Stimulated activated CD8-positive, alpha-beta memory T cell treated with anti-CD3 and anti-CD28 coated beads, Interleukin-15, amount 100 ng/mL, for 1 hour (primary cell): ENCODE measurements at regions not wholly inside any gene's neighbourhood (a gene's known extent, or its start where the extent isn't known, plus 50 kb on each side); places are given as distances from the start of the nearest gene placed in this dataset.

ENCODE experiments used
- DNase-seq: peaks from one replicate; pipeline ENCODE4 v3.0.0-alpha.2; 2020; ENCODE audit warnings: low read depth

DNA sequence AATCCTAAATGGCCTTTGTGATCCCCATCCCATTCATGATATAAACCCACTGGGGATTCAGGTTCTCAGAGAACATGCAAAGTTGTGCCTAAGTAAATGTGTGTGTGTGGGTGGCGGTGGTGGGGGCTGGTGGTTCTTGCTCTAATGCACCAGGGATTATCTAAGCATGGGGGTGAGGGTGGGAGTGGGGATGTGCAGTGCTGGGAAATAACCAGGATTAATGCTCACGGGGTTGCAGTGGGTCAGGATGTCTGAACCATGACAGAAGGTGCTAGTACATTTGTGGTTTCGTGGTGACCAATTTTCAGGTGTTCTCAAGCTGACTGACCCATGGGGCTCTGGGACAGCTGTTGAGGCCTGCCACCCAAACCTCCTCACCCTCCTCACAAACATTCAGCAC, 101.0 kb downstream of the ZNF608 start:
- no peak for DNase-seq

DNA sequence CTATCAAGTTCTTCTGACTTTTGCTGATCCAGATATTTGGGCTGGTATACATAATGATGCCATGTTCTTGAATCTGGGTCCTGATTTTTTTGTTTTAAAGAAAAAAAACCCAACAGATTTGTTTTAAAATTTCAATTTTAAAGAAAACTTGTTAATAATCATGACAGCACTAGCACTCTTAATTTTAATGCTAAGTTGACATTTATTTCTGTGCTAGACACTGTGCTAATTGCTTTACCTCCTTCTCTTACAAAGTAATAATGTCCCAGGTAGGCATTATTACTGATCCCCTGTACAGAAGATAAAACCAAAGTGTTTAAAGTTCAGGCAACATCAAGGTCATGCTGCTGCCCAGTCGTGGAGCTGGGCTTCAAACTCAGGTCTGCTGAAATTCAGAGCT, 101.9 kb downstream of the ZNF608 start:
- no peak for DNase-seq

DNA sequence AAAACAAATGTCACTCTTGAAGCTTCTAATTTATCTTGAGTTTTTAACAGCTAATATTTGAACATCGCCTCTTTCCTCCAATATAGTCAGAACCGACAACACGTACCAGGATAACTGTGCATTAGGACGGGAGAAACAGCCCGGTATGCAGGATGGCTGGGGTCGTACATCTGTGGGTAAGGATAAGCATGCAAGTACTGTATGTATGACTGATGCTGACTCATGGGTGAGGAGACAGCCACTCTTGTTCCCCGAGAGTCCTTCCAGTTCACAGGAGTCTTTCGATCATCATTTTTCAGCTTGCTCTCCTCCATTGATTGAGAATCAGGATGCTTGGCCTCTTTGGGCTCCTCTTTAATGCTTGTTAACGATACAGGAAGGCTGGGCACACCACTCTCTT, 102.3 kb downstream of the ZNF608 start:
- DNase-seq: no peak

DNA sequence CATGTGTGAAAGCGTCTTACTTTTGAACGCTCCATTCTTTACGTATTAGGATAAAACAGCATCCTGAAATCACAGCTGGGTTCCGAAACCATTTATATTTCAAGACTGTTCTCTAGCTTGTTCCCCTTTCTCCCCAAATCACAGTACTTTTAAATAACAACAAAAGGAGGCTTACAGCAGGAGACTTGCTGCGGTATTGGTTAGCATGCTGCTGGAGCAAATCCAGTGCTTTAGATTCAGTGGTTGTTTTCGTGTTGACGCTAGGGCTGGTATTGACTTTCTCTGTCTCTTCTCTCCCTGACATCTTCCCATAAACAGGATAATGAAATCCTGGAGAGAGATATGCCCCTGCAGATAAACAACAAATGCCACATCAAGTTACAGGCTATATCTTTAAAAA, 103.1 kb downstream of the ZNF608 start:
- DNase-seq: no peak

DNA sequence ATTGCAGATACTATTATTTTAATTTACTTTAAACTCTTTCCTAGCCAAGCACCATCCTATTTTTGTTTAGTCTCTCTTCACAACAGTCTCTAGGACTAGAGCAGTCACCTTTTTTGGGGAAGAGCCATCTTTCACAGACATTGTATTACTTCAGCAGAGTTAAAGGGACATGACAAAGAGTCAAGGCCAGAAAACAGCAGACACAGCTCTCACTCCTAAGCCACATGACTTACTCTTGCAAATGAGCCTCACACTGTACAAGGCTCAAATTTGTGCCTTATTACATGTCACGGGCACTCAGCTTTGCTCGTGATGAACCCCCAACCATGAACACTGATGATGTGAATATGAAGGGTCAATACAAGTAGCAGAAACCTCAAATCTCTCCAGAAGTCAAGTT, 104.3 kb downstream of the ZNF608 start:
- no peak for DNase-seq

DNA sequence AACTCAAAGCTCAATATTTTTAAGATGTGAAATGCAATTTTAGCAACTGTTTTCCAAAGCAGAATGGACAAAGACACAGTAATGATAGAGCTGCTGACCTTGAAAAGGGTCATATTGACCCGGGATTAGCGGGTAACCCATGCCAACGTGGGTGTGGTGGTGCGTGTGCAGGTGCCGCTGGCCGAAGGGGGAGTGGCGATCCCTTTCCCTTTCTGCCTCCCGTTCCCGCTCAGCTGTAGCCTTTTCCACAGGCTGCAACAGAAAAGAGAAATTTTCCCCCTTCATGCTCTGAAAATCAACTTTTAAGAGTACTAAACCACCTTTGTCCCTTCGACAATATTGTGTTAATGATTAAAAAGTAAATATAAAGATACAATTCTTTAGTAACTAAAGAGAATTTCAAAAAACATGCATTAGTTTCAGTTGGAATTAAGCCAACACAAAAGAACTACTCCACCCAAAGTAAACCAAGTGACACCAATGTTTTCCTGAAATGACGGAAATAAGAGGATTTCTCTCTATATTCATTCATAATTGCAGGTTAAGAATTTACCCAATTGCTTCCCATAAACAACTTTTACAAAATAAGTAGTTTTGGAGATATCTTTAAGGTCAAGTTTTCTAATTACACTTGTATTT, 105.2 kb downstream of the ZNF608 start:
- DNase-seq: no peak

DNA sequence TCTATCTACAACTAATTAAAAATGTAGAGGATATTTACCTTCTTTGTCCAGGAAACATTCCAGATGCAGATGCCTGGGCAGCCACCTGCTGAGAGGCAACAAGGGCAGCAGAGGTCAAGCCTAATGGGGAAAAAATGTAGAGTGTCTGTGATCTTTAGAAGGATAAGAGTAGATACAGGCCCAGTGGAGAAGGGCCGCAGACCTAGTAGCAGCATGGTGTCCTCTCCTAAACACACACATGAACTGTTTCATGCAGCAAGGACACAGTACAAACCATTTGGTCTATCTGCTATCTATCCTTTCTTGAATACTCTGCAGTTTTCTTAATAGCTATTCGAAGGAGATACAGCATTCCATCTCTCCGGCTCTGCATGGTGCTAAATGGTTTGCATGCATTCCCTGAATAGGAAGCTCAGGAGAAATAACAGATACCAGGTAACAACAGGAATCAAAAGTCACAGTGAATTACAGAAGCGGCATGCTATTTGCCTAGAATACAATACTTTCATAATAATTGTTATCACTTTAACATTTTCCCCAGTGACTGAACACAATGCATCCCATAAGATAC, 107.3 kb downstream of the ZNF608 start:
- no peak for DNase-seq

DNA sequence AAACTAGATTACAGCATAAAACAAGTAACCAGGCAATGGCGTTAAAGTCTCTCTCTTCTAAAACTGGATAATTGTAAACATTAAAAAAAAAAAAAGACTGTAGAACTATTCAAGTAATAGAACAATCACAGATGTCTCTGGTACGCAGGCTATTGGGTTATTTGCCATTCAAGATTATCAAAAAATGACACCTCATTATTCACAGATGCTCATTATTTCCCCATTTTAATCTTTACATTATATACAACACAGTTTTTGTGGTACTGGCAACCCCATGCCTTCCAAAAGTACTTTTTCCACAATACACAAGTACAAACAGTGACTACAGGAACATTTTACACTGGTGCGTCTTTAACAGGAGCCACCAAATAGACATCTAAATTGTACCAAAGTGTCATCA, 109.4 kb downstream of the ZNF608 start:
- no peak for DNase-seq

DNA sequence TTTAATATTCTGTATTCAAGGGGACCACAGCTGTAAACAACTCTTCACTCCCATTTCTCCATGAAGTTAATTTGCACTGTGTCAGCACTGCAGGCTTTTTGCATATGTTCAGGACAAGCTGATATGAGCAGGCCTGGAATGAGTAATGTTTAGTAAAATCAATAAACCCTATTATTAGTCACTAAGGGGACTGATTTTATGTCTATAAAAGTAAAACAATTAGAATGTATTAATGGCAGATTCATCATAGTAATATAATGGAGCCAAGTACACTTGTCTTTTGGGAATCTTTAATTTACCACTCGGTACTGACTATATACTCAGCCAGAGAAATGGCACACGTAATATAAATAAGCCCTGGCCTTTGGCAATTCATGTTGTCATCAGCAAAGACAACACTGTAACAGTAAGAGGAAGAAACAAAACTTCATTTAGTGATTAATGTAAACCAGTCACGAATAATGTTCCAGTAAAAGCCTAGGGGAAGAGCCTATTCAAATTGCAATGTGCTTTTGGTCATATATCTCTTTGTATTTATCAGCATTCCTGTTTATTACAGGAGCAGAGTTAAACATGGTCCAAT, 111.6 kb downstream of the ZNF608 start:
- no peak for DNase-seq

DNA sequence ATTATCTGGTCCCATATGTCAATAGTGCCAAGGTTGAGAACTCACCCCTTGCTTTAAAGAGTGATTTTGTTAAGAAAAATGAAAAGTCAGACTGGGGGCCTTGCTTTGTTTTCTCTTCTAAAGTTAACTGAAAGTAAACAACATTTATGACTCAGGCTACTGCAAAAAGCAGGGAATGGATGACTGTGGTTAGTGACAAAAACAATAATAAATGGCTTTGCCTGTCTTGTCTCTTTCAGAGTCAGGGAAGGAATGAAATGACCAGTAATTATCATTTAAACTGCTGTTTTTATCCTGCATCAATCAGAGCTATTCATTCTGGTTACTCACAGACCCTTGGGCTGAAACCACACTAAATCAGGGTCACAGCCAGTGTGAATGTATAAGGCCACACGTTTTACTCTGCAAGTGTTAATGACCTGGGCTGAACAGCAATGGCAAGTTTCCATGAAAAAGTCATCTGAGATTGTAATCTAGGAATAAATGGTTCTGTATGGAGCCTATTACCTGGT, 112.2 kb downstream of the ZNF608 start:
- no peak for DNase-seq

DNA sequence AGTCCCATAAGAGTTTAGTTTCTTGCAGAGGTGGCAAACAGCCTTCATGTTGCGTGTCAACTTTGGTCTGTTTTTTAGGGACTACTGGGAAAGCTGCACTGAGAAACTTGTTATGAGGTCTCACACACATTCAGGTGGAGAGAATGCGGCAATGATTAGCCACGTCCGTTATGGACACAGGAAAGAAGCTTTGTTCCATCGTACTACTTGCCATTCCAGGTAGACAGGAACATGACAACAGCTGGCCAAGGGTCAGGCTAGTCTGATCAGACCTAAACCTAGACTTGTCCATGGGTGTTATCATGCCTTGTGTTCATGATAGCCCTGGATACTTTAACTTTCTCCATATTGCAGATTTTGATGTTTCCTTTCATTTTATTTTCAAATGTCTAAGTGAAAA, 113.2 kb downstream of the ZNF608 start:
- DNase-seq: no peak

DNA sequence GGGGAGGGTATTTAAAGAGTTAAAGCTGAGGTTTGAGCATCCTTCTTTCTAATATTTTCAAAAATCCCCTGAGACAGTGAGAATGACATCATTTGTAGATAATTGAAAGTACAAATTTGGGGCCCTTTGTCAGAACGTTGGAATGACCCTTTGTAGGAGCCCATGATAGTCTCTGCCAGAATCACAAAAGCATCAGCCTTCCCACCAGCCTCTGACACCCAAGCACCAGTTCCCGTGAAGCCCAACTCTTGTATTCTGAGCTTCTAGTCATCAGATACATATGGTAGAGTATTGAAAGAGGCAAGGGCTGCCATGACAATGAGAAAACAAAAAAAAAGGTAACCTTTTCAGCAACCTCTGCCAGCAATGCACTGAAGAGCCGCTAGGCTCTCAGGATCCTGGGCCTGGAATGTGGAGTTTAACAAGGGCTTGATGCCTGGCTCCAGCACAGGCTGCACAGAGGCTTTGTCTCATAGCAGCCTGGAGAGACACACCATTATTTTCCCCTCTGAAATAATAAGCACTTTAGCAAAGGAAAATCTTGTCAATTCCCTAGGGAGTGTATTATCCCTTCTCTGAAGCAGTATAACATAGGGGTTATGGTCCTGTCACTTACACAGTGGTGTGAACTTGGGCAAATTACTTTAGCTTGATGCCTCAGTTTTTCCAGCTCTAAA, 114.4 kb downstream of the ZNF608 start:
- DNase-seq: no peak

DNA sequence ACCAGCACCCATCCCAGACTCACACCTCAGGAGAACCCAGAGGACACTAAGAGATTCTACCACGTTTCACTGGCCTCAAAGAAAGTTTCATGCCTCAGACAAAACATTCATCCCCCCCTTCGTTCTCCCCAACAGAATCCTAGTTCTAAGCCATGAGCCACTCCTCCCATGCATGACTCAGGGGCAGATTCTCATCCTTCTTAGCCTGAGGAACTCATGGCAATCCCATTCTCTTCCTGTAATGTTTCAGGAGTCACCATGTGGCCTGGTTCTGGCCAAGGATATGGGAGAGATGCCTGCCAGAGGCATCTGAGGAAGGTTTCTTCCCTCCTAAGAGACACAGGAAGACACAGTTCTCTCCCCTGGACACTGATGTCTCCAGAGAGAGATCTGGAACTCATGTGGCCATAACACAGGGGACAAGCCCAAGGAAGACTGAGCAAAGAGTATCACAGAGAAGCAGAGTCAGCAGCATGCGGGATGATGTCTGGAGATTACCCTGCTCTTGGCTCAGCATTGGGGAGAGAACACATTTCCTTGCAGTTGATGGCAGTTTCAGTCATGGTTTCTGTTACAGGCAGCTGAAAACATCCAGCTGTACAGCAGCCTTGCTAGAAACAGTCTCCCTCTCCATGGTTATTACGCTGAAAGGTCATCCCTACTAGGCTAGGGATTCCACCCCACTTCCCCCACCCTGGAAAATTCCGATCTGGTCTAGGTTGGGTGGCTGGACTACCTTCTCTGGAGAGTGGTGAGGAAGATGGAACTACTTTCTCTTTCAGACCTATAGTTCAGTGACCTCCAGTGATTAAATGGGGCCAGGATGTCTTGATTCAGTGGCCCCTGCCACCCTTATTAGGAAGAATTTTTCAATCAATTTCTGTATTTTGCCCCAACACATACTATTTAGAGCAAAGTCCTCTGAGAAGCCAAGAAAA, 115.4 kb downstream of the ZNF608 start:
- DNase-seq: no peak

DNA sequence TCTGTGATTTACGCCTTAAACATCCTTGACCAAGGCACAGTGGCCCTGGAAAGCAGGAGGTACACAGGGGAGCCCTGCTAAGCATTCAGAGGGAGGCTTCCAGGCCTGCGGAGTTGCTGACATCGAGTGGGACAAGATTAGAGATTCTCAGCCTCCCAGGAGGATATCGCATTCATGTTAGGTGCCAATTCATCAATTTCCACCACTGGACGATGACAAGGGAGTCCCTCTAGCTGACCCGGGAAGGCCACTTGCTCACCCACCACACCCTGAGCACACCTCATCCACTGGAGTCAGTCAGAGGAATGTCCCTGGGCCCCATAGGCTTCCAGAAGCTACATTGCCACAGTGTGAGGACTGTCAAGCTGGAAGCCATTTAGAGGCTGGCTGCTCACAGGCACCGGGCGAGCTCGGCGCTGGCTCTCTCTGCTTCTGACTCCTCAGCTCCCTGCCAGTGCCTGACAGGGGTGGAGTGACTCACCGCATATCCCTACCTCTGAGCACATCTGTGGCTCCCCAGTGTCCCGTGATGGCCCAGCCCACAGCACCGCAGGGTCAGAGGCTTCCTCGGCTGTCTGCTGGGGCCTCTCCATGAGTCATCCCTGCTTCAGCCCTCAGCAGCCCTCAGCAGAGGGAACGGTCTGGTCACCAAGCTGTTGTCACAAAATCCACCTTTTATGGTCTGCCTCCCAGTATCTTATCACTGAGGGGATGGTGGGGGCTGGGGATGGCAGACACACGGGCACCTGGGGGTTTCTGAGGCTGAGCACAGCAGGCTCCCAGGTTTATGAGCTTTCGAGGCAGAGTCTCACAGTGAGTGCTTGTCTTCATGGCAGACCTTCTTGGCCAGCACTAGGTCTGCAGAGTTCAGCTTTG, 117.5 kb downstream of the ZNF608 start:
- DNase-seq: no peak

DNA sequence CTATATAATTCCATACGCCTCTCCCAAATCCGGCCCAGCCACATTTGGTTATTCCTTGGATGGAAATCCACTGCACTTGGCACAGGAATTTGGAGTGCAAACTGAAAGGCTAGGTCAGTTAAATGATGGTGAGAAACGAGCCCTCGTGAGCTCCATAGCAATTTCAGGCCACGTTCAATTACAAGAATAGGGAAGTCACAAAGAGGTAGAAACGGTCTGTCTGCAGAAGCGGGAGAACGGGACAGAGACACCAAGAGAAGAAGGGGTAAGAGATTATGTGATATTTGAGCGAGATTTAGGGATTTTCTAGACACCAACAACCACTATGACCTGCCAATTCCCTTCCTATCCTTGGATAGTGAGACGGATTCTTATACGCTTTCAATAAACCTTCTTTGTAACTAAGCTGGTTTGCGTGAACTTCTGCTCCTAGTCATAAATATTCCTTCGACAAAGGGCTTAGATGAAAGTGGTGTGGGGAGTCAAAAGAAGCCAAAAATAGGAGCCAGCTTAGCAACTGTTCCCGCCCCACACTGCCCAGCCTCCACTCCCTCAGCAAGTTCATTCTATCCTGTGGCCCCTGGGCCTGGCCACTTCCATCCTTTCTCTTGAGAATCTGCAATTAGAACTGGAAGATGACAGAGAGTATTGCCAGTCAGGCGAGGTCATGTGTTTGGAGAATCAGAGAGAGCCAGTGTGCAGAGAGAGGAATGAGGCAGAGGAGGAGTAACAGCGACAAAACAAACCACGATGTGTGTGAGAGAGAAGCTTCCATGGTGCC, 118.4 kb downstream of the ZNF608 start:
- no peak for DNase-seq

DNA sequence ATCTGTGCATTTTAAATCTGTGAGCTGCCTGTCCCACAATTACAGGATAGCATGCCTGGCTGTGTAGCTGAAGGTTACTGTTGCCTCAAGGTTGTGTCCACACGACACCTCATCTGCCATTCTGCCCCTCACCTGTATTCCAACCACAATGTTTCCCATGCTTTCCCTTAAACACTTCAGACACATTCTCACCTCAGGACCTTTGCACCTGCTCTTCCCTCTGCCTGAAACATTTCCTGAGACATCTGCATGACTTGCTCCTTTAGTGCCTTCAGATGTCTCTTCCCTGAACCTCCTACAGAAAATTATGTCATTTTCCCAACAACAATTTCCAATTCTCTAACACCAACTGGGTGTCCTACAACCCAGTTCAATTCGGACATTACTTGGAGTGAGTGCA, 120.4 kb downstream of the ZNF608 start:
- no peak for DNase-seq

DNA sequence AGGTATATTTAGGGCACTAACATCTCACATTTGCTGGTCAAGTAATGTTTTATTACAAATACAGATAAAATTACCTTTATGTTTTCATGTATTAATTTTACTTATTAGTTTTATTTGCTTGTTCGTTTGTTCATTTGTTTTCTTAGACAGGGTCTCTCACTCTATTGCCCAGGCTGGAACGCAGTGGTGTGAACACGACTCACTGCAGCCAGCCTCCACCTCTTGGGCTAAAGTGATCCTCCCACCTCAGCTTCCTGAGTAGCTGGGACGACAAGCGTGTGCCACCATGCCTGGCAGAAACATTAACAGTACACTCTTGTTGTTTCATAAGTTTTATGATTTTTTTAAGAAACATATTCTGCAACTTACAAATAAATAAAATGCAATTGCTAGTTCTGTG, 123.2 kb downstream of the ZNF608 start:
- no peak for DNase-seq

DNA sequence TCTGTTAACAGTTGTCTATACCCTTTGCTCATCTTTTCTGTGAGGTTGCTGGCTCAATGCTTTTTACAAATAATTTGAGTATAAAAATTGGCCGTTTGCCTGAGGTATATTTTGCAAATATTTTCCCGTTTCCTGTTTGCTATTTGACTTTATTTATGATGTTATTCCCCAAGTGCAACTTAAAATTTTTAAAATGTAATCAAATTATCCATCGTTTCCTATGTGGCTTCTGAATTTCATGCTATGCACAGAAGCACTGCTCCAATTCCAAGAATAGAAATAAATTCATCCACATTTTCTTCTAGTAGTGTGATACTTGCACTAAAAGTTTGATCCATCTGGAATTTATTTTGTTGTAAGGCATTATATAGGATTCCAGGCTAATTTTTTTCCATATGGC, 123.6 kb downstream of the ZNF608 start:
- DNase-seq: no peak

DNA sequence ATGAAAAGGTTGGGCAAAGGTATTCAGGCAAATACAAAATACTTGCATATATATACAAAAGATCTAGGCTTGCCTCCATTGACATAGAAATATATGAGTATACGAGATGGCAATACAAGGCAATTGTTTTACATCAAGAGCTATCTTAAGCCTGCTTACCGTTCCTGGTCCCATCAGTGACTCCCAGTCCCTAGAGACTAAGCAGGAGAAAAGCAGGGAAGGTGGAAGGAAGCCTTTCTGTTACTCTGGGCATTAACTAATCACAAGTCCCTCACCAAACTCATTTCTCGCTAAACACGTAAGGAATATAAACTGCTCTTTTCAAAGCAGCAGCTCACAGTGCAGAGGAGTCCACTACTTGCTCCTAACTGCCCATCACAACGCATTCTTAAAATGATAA, 125.2 kb downstream of the ZNF608 start:
- no peak for DNase-seq

DNA sequence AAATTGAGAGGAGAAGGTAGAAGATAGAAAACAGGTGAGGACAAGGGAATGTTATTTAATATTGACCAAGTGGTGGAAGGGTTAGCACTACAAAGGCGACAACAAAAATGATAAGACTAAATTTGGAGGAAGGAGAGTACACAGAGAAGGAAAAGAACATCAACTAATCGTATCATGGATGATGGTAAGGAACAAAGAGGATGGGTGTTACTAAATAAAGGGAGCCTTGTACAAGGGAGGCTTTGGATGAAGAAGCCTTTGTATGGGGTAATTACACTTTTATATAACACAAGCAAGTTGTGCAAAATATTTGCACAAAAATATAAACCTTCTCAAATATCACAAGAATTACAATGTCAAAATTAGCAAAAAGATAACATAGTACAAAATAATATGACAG, 125.7 kb downstream of the ZNF608 start:
- DNase-seq: no peak
